ENCODE measurements at regions not wholly inside any gene's neighbourhood (a gene's known extent, or its start where the extent isn't known, plus 50 kb on each side); places are given as distances from the start of the nearest gene placed in this dataset.

GRCh38 chr2:57753636-57754035, 293.0 kb upstream of the VRK2 start:
- Histone ChIP-seq H3K79me2 (ENCODE audit: insufficient read depth, low read length) (no peaks in the 10 kb centered on the region), H4K91ac (ENCODE audit: insufficient read length, low read depth, low read length) (no peak overlapping the region)
- no peak overlapping the region for H3K27ac Mint-ChIP-seq

More at GRCh38 chr2:57753636-57754035, 293.0 kb upstream of the VRK2 start:
- H4K20me1 ChIP-seq (ENCODE audit: control insufficient read depth, insufficient read depth, insufficient read length), result no peaks in the 10 kb centered on the region
- H2BK15ac ChIP-seq (ENCODE audit: low read depth, low read length), result no peak overlapping the region
- H3K9me3 ChIP-seq (ENCODE audit: control insufficient read depth, low read depth, low read length), result no peaks in the 10 kb centered on the region
- H3K23ac ChIP-seq (ENCODE audit: insufficient read length, low read depth, low read length), result no peak overlapping the region
- H3K4me2 ChIP-seq (ENCODE audit: insufficient read depth, insufficient read length, low read length), result no peak overlapping the region
- H3K9ac ChIP-seq (ENCODE audit: extremely low read depth, insufficient read length, low read length), result no peak overlapping the region
- H3K14ac ChIP-seq (ENCODE audit: insufficient read depth, low read length), result no peak overlapping the region
- TF ChIP-seq, protein P1, sequence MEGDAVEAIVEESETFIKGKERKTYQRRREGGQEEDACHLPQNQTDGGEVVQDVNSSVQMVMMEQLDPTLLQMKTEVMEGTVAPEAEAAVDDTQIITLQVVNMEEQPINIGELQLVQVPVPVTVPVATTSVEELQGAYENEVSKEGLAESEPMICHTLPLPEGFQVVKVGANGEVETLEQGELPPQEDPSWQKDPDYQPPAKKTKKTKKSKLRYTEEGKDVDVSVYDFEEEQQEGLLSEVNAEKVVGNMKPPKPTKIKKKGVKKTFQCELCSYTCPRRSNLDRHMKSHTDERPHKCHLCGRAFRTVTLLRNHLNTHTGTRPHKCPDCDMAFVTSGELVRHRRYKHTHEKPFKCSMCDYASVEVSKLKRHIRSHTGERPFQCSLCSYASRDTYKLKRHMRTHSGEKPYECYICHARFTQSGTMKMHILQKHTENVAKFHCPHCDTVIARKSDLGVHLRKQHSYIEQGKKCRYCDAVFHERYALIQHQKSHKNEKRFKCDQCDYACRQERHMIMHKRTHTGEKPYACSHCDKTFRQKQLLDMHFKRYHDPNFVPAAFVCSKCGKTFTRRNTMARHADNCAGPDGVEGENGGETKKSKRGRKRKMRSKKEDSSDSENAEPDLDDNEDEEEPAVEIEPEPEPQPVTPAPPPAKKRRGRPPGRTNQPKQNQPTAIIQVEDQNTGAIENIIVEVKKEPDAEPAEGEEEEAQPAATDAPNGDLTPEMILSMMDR (conservative IDR thresholded peaks at IDR 0.05), result no peak
- DNase-seq, result no peak
- H3K27me3 ChIP-seq (ENCODE audit: insufficient read depth, low read length), result no peaks in the 10 kb centered on the region
- H3K56ac ChIP-seq (ENCODE audit: insufficient read length, low read depth, low read length), result no peak overlapping the region
- H2BK20ac ChIP-seq (ENCODE audit: low read depth, low read length, poor library complexity, severe bottlenecking), result no peak overlapping the region
- no peak overlapping the region for H4K8ac ChIP-seq (replicated peaks; ENCODE audit: insufficient read length, low read depth, low read length)
- H2AFZ ChIP-seq (ENCODE audit: low read length), result no peak overlapping the region
- no peaks in the 10 kb centered on the region for H3K23me2 ChIP-seq (ENCODE audit: insufficient read length, low read depth, low read length, poor library complexity, severe bottlenecking)
- H2AK5ac ChIP-seq (ENCODE audit: insufficient read length, low read length), result no peak overlapping the region
- no peak overlapping the region for H4K5ac ChIP-seq (ENCODE audit: insufficient read length, low read depth, low read length)
- no CpG with 5 or more reads among the region's 1 CpG for WGBS (ENCODE audit: extremely low coverage, insufficient read length, low lambda C conversion rate)
- H3K4me1 ChIP-seq (ENCODE audit: insufficient read depth, low read length), result peaks cover 5% of the 10 kb centered on the region
- no peak overlapping the region for H2BK12ac ChIP-seq (ENCODE audit: insufficient read length, low read depth, low read length)
- no peaks in the 10 kb centered on the region for H3K36me3 Mint-ChIP-seq (ENCODE audit: insufficient read depth in 1 of 3, low read depth in 3 of 3)
- H3T11ph ChIP-seq (ENCODE audit: low read length), result no peak overlapping the region
- H3K18ac ChIP-seq (ENCODE audit: insufficient read length, low read depth, low read length), result no peak overlapping the region
- H2BK5ac ChIP-seq (ENCODE audit: insufficient read length, low read length), result no peak overlapping the region
- H2BK120ac ChIP-seq (ENCODE audit: low read depth, low read length, poor library complexity, severe bottlenecking), result no peak overlapping the region
- H3K9me3 Mint-ChIP-seq, result no peaks in the 10 kb centered on the region
- H3K27ac ChIP-seq (ENCODE audit: insufficient read length, low read depth, low read length), result no peak overlapping the region
- no peaks in the 10 kb centered on the region for H3K27me3 Mint-ChIP-seq (ENCODE audit: low read depth)
- H3K4me1 Mint-ChIP-seq, result peaks cover 17 to 22% of the 10 kb centered on the region in 2 experiments
- no peak overlapping the region for H3K4ac ChIP-seq (ENCODE audit: low read depth, low read length)
- H3K4me3 Mint-ChIP-seq, result no peak overlapping the region
- no peaks in the 10 kb centered on the region for H3K79me1 ChIP-seq (ENCODE audit: insufficient read depth, low read depth, low read length, poor library complexity, severe bottlenecking)

Data from H9 (cell line).